DND-41 (cell line): ENCODE measurements at regions not wholly inside any gene's neighbourhood (a gene's known extent, or its start where the extent isn't known, plus 50 kb on each side); places are given as distances from the start of the nearest gene placed in this dataset.

Experiments
- CTCF ChIP-seq: IDR thresholded peaks from 2 replicates; pipeline ENCODE4 v1.5.1; 2012; ENCODE audit warnings: borderline replicate concordance, low read length, moderate library complexity, mild to moderate bottlenecking; ENCODE audit not compliant: poor library complexity, severe bottlenecking; ENCODE audit errors: extremely low read depth
- EZH2 ChIP-seq: IDR thresholded peaks from 3 replicates; pipeline ENCODE4 v1.6.1; 2012; ENCODE audit warnings: borderline replicate concordance, low read depth, mild to moderate bottlenecking, moderate library complexity, low read length, inconsistent platforms; ENCODE audit not compliant: severe bottlenecking

- TF ChIP-seq CTCF = no peak
- TF ChIP-seq EZH2 = no peak
Observed at GRCh38 chr21:41600556-41600955, 92.6 kb upstream of the TMPRSS2 start.
